Fibroblast of pulmonary artery (primary cell): ENCODE measurements at regions not wholly inside any gene's neighbourhood (a gene's known extent, or its start where the extent isn't known, plus 50 kb on each side); places are given as distances from the start of the nearest gene placed in this dataset.
A peak's percentile ranks its signal among the peaks of the same experiment; 100 is the strongest.

ENCODE experiments used
- DNase-seq: peaks from one replicate; pipeline ENCODE4 v3.0.0-alpha.2; 2010; ENCODE audit warnings: low read depth
- H3K4me3 ChIP-seq: replicated peaks from 2 replicates; pipeline ENCODE4 v1.5.1; 2011; ENCODE audit warnings: low read depth, mild to moderate bottlenecking, control low read depth, low read length, moderate library complexity
- CTCF ChIP-seq: IDR thresholded peaks from 2 replicates; pipeline ENCODE4 v1.5.1; 2011; ENCODE audit warnings: mild to moderate bottlenecking, control low read depth, low read length, inconsistent platforms; ENCODE audit errors: missing control alignments

- no peak for TF ChIP-seq CTCF
- DNase-seq: no peak
- H3K4me3 ChIP-seq: no peak overlapping the region
These were observed 454.6 kb upstream of the TRIB2 start for GRCh38 chr2:12261986-12262680.

GRCh38 chr2:12262681-12263436, 453.9 kb upstream of the TRIB2 start:
- H3K4me3 ChIP-seq: no peak overlapping the region
- peak; percentile 76 for DNase-seq
- TF ChIP-seq CTCF: no peak

GRCh38 chr2:12263730-12264129, 453.0 kb upstream of the TRIB2 start:
- no peak overlapping the region for H3K4me3 ChIP-seq
- TF ChIP-seq CTCF: no peak
- DNase-seq: no peak

GRCh38 chr2:12264146-12264545, 452.6 kb upstream of the TRIB2 start:
- TF ChIP-seq CTCF: no peak
- no peak for DNase-seq
- no peak overlapping the region for H3K4me3 ChIP-seq

GRCh38 chr2:12265646-12266045, 451.1 kb upstream of the TRIB2 start:
- TF ChIP-seq CTCF: no peak
- no peak for DNase-seq
- no peak overlapping the region for H3K4me3 ChIP-seq

GRCh38 chr2:12267042-12267441, 449.7 kb upstream of the TRIB2 start:
- DNase-seq: no peak
- no peak for TF ChIP-seq CTCF
- no peak overlapping the region for H3K4me3 ChIP-seq
